Activated naive CD4-positive, alpha-beta T cell treated with anti-CD3 and anti-CD28 coated beads, Interleukin-2, amount 50 U/mL, for 72 hours (primary cell): ENCODE measurements at regions not wholly inside any gene's neighbourhood (a gene's known extent, or its start where the extent isn't known, plus 50 kb on each side); places are given as distances from the start of the nearest gene placed in this dataset.
"Not testable (repeated sequence)": the region's sequence is repeated elsewhere in the genome, so short reads cannot be mapped to it uniquely, and the experiment has no call there.

ENCODE experiments used
- ATAC-seq, 2 donors: fragments of 150-1000 bp; cut with Tn5 transposase; 2 replicates each; pipeline ENCODE4 v1.10.0; 2021; ENCODE audit warnings: mild to moderate bottlenecking in 2 of 2, moderate library complexity in 2 of 2
- DNase-seq, 2 donors: peaks; one replicate each; pipeline ENCODE4 v3.0.0; 2021 to 2022; ENCODE audit warnings: low spot score in 2 of 2
- H3K27ac Mint-ChIP-seq, 2 donors: one replicate each; pipeline ENCODE4 v1.8.0; 2022; ENCODE audit warnings: mild to moderate bottlenecking in 2 of 2, mixed read lengths in 2 of 2
- H3K36me3 Mint-ChIP-seq, 2 donors: one replicate each; pipeline ENCODE4 v1.8.0; 2022; ENCODE audit warnings: mixed read lengths in 2 of 2
- H3K9me3 Mint-ChIP-seq, 2 donors: one replicate each; pipeline ENCODE4 v1.8.0; 2022; ENCODE audit warnings: mixed read lengths in 2 of 2

DNA sequence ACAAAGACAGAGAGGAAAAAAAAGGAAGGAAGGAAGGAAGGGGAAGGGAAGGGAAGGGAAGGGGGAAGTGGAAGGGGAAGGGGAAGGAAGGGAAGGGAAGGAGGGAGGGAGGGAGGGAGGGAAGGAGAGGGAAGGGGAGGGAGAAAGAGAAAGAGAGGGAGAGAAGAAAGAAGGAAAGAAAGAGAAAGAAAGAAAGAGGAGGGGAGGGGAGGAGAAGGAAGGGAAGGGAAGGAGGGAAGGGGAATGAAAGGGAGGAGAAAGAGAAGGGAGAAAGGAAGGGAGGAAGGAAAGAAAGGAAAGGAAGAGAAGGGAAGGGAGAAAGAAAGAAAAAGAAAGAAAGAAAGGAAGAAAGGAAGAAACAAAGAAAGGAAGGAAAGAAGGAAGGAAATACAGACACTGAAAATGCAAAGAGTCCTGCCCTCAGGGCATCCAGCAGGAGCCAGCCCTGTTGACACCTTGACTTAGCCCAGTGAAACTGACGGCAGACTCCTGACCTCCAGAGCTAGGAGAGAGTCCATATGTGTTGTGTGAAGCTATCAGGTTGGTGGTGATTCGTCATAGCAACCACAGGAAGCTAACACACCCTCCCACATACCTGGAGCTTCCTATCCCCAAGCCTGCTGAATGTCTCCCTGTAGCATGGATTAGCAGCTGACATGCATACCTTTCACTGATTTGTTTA, 58.7 kb upstream of the SULF2 start:
- Mint-ChIP-seq H3K27ac (no peak overlapping the region), H3K9me3 (no peaks in the 10 kb centered on the region), H3K36me3 (no peaks in the 10 kb centered on the region)
- no peak for ATAC-seq
- DNase-seq, result no peak

DNA sequence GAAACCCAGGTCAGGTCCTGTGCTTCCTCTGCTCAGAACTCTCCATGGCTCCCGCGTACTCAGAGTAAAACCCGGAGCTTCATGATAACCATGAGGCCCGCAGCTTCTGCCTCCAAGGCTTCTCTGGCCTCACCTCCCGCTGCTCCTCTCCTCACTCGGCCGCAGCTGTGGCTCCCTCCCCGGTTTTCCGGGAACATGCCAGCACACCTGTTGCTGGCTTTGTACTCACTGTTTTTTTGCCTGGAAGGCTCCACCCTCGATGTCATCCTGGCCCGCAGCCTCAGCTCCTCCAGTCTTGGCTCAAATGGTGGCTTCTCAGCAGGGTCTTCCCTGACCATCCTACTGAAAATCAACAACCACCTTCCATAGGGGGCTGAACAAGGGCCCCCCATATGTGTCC, 57.7 kb upstream of the SULF2 start:
- H3K36me3 Mint-ChIP-seq, H3K9me3 Mint-ChIP-seq, H3K27ac Mint-ChIP-seq, DNase-seq, ATAC-seq: not testable (repeated sequence)

DNA sequence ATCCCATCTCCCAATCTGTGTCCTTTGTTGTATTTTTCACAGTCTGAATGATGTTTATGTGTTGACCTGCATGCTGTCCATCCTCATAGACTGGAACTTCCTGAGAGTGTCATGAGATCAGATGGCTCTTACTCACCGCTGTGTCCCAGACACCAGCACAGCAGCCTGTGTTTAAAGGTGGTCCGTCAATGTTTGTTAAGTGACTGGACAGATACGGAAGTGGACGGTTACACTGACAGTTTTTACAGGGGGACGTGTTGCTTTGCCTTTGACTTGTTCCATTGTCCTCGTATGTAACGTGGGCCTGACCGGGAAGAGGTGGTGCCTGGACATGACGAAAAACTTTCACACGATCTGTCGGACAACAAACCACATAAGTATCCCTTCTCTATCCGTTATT, 56.7 kb upstream of the SULF2 start:
- not testable (repeated sequence) for H3K36me3 Mint-ChIP-seq

DNA sequence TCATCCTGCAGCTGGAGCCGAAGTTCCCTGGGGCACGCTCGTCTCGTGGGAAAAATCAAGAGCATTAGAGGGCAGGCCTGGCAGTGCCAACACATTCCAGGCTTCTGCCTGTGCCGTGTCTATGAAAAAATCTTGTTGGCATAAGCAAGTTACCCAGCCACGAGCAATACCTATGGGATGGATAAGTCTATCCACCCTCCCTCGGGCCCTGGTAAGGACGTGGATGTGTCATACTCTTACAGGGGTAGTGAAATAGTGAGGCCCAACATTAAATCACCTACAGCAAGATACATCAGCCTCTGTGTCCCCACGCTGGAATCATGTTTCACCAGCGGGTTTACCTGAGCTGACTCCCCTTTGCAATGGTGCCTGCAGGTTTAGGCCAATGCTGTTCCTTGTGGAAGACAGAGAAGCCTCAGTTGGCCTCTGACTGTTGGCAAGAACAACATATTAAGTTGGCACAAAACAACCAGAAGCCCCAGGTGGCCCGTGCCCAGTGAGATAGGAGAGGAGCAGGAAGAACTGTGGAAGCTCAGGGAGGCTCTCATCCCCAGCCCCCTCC, 51.1 kb upstream of the SULF2 start:
- not testable (repeated sequence) for H3K9me3 Mint-ChIP-seq, ATAC-seq, H3K36me3 Mint-ChIP-seq, DNase-seq, H3K27ac Mint-ChIP-seq

More for the DNA sequence above, 56.7 kb upstream of the SULF2 start:
- H3K27ac Mint-ChIP-seq, ATAC-seq, H3K9me3 Mint-ChIP-seq, DNase-seq: not testable (repeated sequence)
